Activated B cell treated with CpG ODN at 0.5 μM for 24 hours (primary cell): ENCODE measurements at regions not wholly inside any gene's neighbourhood (a gene's known extent, or its start where the extent isn't known, plus 50 kb on each side); places are given as distances from the start of the nearest gene placed in this dataset.

ENCODE experiments used
- ATAC-seq: fragments of 200-7000 bp; cut with Tn5 transposase; one replicate; pipeline ENCODE4 v1.10.0; 2021; ENCODE audit warnings: low read depth, mild to moderate bottlenecking, moderate library complexity
- CTCF ChIA-PET: fragments of 350-600 bp; sonication (Branson Sonifier 250); formaldehyde crosslinking; loops from one replicate; lab custom pipeline; 2021; ENCODE audit warnings: antibody characterized with exemption; lab: Charles Lee
- POLR2A ChIA-PET: fragments of 350-600 bp; sonication (Branson Sonifier 250); formaldehyde crosslinking; loops from one replicate; lab custom pipeline; 2021; ENCODE audit warnings: antibody characterized with exemption; lab: Charles Lee
- DNase-seq: peaks from one replicate; pipeline ENCODE4 v3.0.0; 2022
- H3K27ac Mint-ChIP-seq: one replicate; pipeline ENCODE4 v1.8.0; 2020; ENCODE audit warnings: mixed read lengths
- H3K27me3 Mint-ChIP-seq: one replicate; pipeline ENCODE4 v1.8.0; 2021; ENCODE audit warnings: mixed read lengths
- H3K36me3 Mint-ChIP-seq: one replicate; pipeline ENCODE4 v1.8.0; 2021; ENCODE audit warnings: low read depth, mixed read lengths
- H3K4me1 Mint-ChIP-seq: one replicate; pipeline ENCODE4 v1.8.0; 2021; ENCODE audit warnings: mixed read lengths
- H3K4me3 Mint-ChIP-seq: one replicate; pipeline ENCODE4 v1.8.0; 2020; ENCODE audit warnings: mild to moderate bottlenecking, mixed read lengths
- H3K9me3 Mint-ChIP-seq: one replicate; pipeline ENCODE4 v1.8.0; 2020; ENCODE audit warnings: mixed read lengths
- intact Hi-C: fragments of 100-400 bp; cut with micrococcal nuclease; formaldehyde crosslinking; loops from one replicate; pipeline ENCODE4 v1.15.1; 2024
- TF ChIP-seq, protein P1 (sequence below): fragments of 200-600 bp; IDR thresholded peaks from one replicate; pipeline ENCODE4 v1.8.0; 2022; ENCODE audit warnings: antibody characterized with exemption, mild to moderate bottlenecking

DNA sequence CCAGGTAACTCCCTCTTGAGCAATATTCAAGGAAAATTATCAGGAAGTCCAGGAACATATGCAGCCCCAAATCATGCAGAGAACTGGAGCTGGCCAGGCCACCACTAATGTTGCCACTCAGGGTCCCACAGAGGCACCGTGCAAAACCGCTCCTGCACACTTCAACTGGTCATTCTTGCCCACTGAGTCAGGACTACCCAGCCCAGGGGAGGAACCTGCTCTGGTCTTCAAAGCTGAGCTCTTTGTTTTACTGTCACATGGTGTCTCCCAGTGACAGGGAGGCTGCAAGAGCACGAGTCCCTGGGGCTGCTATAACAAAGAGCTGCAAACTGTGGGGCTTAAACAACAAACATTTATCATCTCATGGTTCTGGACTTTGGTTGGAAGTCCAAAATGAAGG lies 336.0 kb upstream of the PRDM1 start:
- intact Hi-C loops, result no loop called here
- Mint-ChIP-seq H3K4me3 (no peak overlapping the region), H3K9me3 (no peaks in the 10 kb centered on the region), H3K36me3 (no peaks in the 10 kb centered on the region), H3K27me3 (peaks cover 5% of the 10 kb centered on the region), H3K27ac (no peak overlapping the region), H3K4me1 (no peaks in the 10 kb centered on the region)
- CTCF ChIA-PET, result no interaction called here
- no peak for DNase-seq
- POLR2A ChIA-PET, result no interaction called here
- TF ChIP-seq, protein P1, sequence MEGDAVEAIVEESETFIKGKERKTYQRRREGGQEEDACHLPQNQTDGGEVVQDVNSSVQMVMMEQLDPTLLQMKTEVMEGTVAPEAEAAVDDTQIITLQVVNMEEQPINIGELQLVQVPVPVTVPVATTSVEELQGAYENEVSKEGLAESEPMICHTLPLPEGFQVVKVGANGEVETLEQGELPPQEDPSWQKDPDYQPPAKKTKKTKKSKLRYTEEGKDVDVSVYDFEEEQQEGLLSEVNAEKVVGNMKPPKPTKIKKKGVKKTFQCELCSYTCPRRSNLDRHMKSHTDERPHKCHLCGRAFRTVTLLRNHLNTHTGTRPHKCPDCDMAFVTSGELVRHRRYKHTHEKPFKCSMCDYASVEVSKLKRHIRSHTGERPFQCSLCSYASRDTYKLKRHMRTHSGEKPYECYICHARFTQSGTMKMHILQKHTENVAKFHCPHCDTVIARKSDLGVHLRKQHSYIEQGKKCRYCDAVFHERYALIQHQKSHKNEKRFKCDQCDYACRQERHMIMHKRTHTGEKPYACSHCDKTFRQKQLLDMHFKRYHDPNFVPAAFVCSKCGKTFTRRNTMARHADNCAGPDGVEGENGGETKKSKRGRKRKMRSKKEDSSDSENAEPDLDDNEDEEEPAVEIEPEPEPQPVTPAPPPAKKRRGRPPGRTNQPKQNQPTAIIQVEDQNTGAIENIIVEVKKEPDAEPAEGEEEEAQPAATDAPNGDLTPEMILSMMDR, result no peak
- ATAC-seq, result no peak

DNA sequence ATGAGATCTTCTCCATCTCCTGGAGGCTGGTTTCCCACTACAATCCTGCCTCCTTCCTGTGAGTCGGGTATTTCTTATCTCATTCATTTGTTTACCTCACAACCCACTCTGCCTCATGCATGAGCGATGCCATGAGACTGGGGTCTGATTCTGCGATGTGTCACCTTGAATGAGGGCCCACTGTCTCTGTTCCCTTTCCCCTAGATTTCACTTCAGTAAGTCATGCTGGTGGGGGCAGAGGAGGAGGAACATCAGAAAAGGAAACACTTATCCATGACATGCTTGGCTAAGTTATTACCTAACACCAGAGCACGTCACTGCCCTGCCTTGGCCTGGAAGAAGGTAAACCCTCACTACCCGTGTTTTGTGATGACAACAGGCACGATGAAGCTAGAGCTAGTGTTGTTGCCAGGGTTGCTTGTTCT lies 337.4 kb upstream of the PRDM1 start:
- Mint-ChIP-seq H3K9me3 (no peaks in the 10 kb centered on the region), H3K36me3 (no peaks in the 10 kb centered on the region), H3K4me1 (no peaks in the 10 kb centered on the region), H3K27me3 (peaks cover 5% of the 10 kb centered on the region), H3K4me3 (no peak overlapping the region), H3K27ac (no peak overlapping the region)
- POLR2A ChIA-PET, result no interaction called here
- ATAC-seq, result no peak
- TF ChIP-seq, protein P1, result no peak
- intact Hi-C loops, result no loop called here
- CTCF ChIA-PET, result no interaction called here
- DNase-seq, result no peak

DNA sequence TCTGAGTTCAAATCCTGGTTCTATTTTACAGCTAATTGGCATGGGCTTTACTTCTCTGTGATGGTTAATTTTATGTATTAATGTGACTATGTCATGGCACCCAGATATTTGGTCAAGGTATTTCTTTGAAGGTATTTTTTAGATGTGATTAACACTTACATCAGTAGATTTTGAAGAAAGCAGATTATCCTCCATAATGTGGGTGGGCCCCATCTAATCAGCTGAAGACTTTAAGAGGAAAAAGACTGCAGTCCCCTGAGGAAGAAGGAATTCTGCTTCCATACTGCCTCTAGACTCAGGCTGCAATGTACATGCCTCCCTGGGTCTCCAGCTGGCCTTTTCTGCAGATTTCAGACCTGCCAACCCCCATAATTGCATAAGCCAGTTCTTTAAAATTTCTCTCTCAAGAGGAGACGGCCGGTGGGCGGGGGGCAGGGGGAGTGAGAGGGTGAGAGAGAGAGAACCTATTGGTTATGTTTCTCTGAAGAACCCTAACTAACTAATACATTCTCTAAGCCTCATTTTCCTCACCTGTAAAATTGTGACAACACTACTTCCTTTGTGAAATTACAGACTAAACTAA lies 338.2 kb upstream of the PRDM1 start:
- Mint-ChIP-seq H3K9me3 (no peaks in the 10 kb centered on the region), H3K27ac (no peak overlapping the region), H3K4me1 (no peaks in the 10 kb centered on the region), H3K36me3 (no peaks in the 10 kb centered on the region), H3K4me3 (no peak overlapping the region), H3K27me3 (peaks cover 10% of the 10 kb centered on the region)
- DNase-seq, result no peak
- intact Hi-C loops, result no loop called here
- ChIA-PET POLR2A (no interaction called here), CTCF (no interaction called here)
- ATAC-seq, result no peak
- TF ChIP-seq, protein P1, result no peak

DNA sequence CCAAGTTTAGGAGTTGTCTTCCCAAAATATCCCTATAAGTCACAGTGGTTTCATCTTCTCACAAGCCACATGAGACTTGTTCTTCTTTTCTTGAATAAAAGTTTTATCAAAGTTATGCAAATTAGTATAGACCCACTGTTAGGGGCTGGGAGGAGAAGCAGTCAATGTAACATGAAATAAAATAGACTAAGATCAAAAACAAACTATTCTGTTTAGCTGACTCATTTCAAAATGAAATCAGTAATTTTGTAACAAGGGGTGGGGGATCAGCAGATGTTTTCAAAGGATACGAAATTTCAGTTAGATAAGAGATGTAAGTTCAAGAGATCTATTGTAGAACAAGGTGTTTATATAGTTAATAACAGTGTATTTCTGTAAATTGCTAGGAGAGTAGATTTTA lies 339.6 kb upstream of the PRDM1 start:
- no peak for ATAC-seq
- DNase-seq, result no peak
- peaks cover under 1% of the 10 kb centered on the region for H3K4me1 Mint-ChIP-seq
- H3K4me3 Mint-ChIP-seq, result no peak overlapping the region
- intact Hi-C loops, result no loop called here
- no peaks in the 10 kb centered on the region for H3K36me3 Mint-ChIP-seq
- peaks cover 17% of the 10 kb centered on the region for H3K27me3 Mint-ChIP-seq
- no peaks in the 10 kb centered on the region for H3K9me3 Mint-ChIP-seq
- ChIA-PET POLR2A (no interaction called here), CTCF (no interaction called here)
- no peak overlapping the region for H3K27ac Mint-ChIP-seq
- TF ChIP-seq, protein P1, result no peak

DNA sequence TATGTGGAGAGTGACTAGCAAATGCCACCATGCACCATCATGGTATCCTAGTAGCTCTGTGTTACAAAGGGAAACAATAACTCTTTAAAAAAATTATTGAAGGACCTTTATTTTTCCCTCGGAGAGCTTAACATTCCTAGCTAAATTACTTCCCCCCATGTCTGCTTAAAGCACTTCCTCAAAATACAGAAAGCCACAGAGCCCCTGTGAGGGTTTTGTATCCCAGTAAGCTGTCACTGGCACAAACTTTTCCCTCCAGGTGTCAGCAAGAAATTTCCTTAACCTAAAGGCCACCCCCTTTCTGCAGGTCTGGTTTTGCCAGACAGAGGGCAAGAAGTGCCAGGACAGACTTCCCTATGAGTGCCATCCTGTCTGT lies 340.0 kb upstream of the PRDM1 start:
- ATAC-seq (no peak), DNase-seq (no peak)
- H3K27me3 Mint-ChIP-seq, result peaks cover 17% of the 10 kb centered on the region
- ChIA-PET POLR2A (no interaction called here), CTCF (no interaction called here)
- H3K4me3 Mint-ChIP-seq, result no peak overlapping the region
- H3K36me3 Mint-ChIP-seq, result no peaks in the 10 kb centered on the region
- no peak overlapping the region for H3K27ac Mint-ChIP-seq
- H3K9me3 Mint-ChIP-seq, result no peaks in the 10 kb centered on the region
- intact Hi-C loops, result no loop called here
- TF ChIP-seq, protein P1, result no peak
- peaks cover 4% of the 10 kb centered on the region for H3K4me1 Mint-ChIP-seq
